HEK293 (cell line): ENCODE measurements at regions not wholly inside any gene's neighbourhood (a gene's known extent, or its start where the extent isn't known, plus 50 kb on each side); places are given as distances from the start of the nearest gene placed in this dataset.

Experiments used
- CTCF ChIA-PET: fragments of 350-600 bp; formaldehyde crosslinking; extraction: SDS; loops from one replicate; lab custom pipeline; 2021; ENCODE audit warnings: antibody characterized with exemption; lab: Yijun Ruan, JAX
- POLR2A ChIA-PET: fragments of 300-600 bp; formaldehyde crosslinking; extraction: SDS; loops from one replicate; lab custom pipeline; 2020; ENCODE audit warnings: antibody characterized with exemption, inconsistent platforms; lab: Yijun Ruan, JAX
- H3K27ac ChIP-seq: fragments of 200-500 bp; sonication (Bioruptor generic); 2 replicates; pipeline ENCODE4 v1.5.1; 2014; ENCODE audit warnings: low read depth, low read length, control low read depth, inconsistent platforms; ENCODE audit errors: extremely low read depth
- H3K36me3 ChIP-seq, 2 experiments: fragments of 200-500 bp in 1 of 2; sonication (Bioruptor generic) in 1 of 2; 1 replicate in 1 of 2; 2 replicates in 1 of 2; pipeline ENCODE4 v1.5.1; 2014 to 2017; ENCODE audit warnings: inconsistent platforms in 2 of 2, low read length in 2 of 2; ENCODE audit not compliant: control insufficient read depth in 2 of 2, insufficient read depth in 1 of 2
- H3K4me1 ChIP-seq: fragments of 200-500 bp; sonication (Bioruptor generic); 2 replicates; pipeline ENCODE4 v1.5.1; 2014; ENCODE audit warnings: mild to moderate bottlenecking, low read length, inconsistent platforms; ENCODE audit not compliant: control insufficient read depth, insufficient read depth
- H3K4me3 ChIP-seq: 2 replicates; pipeline ENCODE4 v1.5.1; 2011; ENCODE audit warnings: low read depth, mild to moderate bottlenecking, control low read depth, low read length, moderate library complexity
- H3K9me3 ChIP-seq: fragments of 200-500 bp; sonication (Bioruptor generic); 2 replicates; pipeline ENCODE4 v1.5.1; 2014; ENCODE audit warnings: low read depth, low read length, inconsistent platforms; ENCODE audit not compliant: control insufficient read depth, insufficient read depth
- BCL11B ChIP-seq: fragments of 450-650 bp; formaldehyde crosslinking; IDR thresholded peaks from 2 replicates; pipeline ENCODE4 v1.5.1; 2016; ENCODE audit warnings: low read depth, missing biosample characterization, missing genetic modification characterization
- KLF1 ChIP-seq: fragments of 450-650 bp; formaldehyde crosslinking; IDR thresholded peaks from 2 replicates; pipeline ENCODE4 v1.5.1; 2016; ENCODE audit warnings: missing biosample characterization, missing genetic modification characterization
- KLF8 ChIP-seq: fragments of 450-650 bp; formaldehyde crosslinking; IDR thresholded peaks from 2 replicates; pipeline ENCODE4 v1.5.1; 2016; ENCODE audit warnings: missing biosample characterization, missing genetic modification characterization
- SP2 ChIP-seq: fragments of 450-650 bp; formaldehyde crosslinking; IDR thresholded peaks from 2 replicates; pipeline ENCODE4 v1.5.1; 2016; ENCODE audit warnings: missing biosample characterization, missing genetic modification characterization
- ZNF19 ChIP-seq: fragments of 450-650 bp; formaldehyde crosslinking; IDR thresholded peaks from 2 replicates; pipeline ENCODE4; 2016; ENCODE audit warnings: missing biosample characterization, missing genetic modification characterization, low read depth
- ZNF416 ChIP-seq: fragments of 450-650 bp; formaldehyde crosslinking; IDR thresholded peaks from 2 replicates; pipeline ENCODE4 v1.5.1; 2016; ENCODE audit warnings: missing biosample characterization, missing genetic modification characterization
- ZNF48 ChIP-seq: fragments of 450-650 bp; formaldehyde crosslinking; IDR thresholded peaks from 2 replicates; pipeline ENCODE4 v1.5.1; 2016; ENCODE audit warnings: missing biosample characterization, missing genetic modification characterization
- ZNF544 ChIP-seq: fragments of 450-650 bp; formaldehyde crosslinking; IDR thresholded peaks from 2 replicates; pipeline ENCODE4 v1.5.0; 2017; ENCODE audit warnings: missing biosample characterization, missing genetic modification characterization
- ZNF76 ChIP-seq: fragments of 450-650 bp; formaldehyde crosslinking; IDR thresholded peaks from 2 replicates; pipeline ENCODE4; 2016; ENCODE audit warnings: low read depth, missing biosample characterization, missing genetic modification characterization, borderline replicate concordance
- TF ChIP-seq, protein P1 (sequence below): fragments of 450-650 bp; formaldehyde crosslinking; IDR thresholded peaks from 2 replicates; pipeline ENCODE4 v1.5.1; 2017; ENCODE audit warnings: missing biosample characterization, missing genetic modification characterization
- TF ChIP-seq, protein P2 (sequence below): fragments of 450-650 bp; formaldehyde crosslinking; conservative IDR thresholded peaks from 2 replicates; pipeline ENCODE4 v1.5.1; 2016; ENCODE audit warnings: low read depth, missing biosample characterization, missing genetic modification characterization
- TF ChIP-seq, protein P3 (sequence below): fragments of 450-650 bp; formaldehyde crosslinking; IDR thresholded peaks from 2 replicates; pipeline ENCODE4 v1.5.0; 2017; ENCODE audit warnings: missing biosample characterization, missing genetic modification characterization, borderline replicate concordance
- TF ChIP-seq, protein P4 (sequence below): fragments of 450-650 bp; formaldehyde crosslinking; IDR thresholded peaks from 2 replicates; pipeline ENCODE4 v1.5.1; 2016; ENCODE audit warnings: missing biosample characterization, missing genetic modification characterization, borderline replicate concordance

GRCh38 chr17:14552306-14552705 is 251.4 kb downstream of the HS3ST3B1 start (continued):
- TF ChIP-seq, protein P1, sequence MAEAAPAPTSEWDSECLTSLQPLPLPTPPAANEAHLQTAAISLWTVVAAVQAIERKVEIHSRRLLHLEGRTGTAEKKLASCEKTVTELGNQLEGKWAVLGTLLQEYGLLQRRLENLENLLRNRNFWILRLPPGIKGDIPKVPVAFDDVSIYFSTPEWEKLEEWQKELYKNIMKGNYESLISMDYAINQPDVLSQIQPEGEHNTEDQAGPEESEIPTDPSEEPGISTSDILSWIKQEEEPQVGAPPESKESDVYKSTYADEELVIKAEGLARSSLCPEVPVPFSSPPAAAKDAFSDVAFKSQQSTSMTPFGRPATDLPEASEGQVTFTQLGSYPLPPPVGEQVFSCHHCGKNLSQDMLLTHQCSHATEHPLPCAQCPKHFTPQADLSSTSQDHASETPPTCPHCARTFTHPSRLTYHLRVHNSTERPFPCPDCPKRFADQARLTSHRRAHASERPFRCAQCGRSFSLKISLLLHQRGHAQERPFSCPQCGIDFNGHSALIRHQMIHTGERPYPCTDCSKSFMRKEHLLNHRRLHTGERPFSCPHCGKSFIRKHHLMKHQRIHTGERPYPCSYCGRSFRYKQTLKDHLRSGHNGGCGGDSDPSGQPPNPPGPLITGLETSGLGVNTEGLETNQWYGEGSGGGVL (tag by site-specific recombination) = no peak

DNA sequence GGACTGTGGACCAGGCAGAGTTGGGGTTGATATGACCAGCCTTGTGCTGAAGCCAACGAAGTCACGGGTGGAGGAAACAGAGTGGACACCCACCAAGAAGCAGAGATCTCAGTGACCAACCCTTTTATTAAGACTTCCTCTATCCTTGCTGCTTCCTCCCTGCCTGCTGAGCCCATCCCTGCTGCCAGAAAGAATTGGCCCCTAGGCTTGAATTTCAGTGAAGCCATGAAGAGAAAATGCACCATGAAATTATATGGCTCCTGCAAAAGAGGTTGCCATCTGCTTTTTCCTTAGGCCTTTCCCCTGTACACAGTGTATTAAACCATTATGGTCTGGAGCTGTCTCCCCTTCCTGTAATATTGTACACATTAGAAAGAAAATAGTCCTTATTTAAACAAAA is 246.7 kb downstream of the HS3ST3B1 start:
- H3K27ac ChIP-seq = no peak overlapping the region
- H3K9me3 ChIP-seq = no peaks in the 10 kb centered on the region
- no peaks in the 10 kb centered on the region for H3K4me1 ChIP-seq
- TF ChIP-seq, protein P2, sequence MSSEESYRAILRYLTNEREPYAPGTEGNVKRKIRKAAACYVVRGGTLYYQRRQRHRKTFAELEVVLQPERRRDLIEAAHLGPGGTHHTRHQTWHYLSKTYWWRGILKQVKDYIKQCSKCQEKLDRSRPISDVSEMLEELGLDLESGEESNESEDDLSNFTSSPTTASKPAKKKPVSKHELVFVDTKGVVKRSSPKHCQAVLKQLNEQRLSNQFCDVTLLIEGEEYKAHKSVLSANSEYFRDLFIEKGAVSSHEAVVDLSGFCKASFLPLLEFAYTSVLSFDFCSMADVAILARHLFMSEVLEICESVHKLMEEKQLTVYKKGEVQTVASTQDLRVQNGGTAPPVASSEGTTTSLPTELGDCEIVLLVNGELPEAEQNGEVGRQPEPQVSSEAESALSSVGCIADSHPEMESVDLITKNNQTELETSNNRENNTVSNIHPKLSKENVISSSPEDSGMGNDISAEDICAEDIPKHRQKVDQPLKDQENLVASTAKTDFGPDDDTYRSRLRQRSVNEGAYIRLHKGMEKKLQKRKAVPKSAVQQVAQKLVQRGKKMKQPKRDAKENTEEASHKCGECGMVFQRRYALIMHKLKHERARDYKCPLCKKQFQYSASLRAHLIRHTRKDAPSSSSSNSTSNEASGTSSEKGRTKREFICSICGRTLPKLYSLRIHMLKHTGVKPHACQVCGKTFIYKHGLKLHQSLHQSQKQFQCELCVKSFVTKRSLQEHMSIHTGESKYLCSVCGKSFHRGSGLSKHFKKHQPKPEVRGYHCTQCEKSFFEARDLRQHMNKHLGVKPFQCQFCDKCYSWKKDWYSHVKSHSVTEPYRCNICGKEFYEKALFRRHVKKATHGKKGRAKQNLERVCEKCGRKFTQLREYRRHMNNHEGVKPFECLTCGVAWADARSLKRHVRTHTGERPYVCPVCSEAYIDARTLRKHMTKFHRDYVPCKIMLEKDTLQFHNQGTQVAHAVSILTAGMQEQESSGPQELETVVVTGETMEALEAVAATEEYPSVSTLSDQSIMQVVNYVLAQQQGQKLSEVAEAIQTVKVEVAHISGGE (tag by site-specific recombination) = no peak
- TF ChIP-seq ZNF416 (no peak), KLF8 (tag by site-specific recombination) (no peak), ZNF48 (tag by site-specific recombination) (no peak), ZNF76 (no peak), ZNF544 (tag by site-specific recombination) (no peak), BCL11B (tag by site-specific recombination) (no peak), ZNF19 (tag by site-specific recombination) (no peak), SP2 (no peak), KLF1 (tag by site-specific recombination) (no peak)
- TF ChIP-seq, protein P3, sequence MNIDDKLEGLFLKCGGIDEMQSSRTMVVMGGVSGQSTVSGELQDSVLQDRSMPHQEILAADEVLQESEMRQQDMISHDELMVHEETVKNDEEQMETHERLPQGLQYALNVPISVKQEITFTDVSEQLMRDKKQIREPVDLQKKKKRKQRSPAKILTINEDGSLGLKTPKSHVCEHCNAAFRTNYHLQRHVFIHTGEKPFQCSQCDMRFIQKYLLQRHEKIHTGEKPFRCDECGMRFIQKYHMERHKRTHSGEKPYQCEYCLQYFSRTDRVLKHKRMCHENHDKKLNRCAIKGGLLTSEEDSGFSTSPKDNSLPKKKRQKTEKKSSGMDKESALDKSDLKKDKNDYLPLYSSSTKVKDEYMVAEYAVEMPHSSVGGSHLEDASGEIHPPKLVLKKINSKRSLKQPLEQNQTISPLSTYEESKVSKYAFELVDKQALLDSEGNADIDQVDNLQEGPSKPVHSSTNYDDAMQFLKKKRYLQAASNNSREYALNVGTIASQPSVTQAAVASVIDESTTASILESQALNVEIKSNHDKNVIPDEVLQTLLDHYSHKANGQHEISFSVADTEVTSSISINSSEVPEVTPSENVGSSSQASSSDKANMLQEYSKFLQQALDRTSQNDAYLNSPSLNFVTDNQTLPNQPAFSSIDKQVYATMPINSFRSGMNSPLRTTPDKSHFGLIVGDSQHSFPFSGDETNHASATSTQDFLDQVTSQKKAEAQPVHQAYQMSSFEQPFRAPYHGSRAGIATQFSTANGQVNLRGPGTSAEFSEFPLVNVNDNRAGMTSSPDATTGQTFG (tag by site-specific recombination) = no peak
- TF ChIP-seq, protein P4, sequence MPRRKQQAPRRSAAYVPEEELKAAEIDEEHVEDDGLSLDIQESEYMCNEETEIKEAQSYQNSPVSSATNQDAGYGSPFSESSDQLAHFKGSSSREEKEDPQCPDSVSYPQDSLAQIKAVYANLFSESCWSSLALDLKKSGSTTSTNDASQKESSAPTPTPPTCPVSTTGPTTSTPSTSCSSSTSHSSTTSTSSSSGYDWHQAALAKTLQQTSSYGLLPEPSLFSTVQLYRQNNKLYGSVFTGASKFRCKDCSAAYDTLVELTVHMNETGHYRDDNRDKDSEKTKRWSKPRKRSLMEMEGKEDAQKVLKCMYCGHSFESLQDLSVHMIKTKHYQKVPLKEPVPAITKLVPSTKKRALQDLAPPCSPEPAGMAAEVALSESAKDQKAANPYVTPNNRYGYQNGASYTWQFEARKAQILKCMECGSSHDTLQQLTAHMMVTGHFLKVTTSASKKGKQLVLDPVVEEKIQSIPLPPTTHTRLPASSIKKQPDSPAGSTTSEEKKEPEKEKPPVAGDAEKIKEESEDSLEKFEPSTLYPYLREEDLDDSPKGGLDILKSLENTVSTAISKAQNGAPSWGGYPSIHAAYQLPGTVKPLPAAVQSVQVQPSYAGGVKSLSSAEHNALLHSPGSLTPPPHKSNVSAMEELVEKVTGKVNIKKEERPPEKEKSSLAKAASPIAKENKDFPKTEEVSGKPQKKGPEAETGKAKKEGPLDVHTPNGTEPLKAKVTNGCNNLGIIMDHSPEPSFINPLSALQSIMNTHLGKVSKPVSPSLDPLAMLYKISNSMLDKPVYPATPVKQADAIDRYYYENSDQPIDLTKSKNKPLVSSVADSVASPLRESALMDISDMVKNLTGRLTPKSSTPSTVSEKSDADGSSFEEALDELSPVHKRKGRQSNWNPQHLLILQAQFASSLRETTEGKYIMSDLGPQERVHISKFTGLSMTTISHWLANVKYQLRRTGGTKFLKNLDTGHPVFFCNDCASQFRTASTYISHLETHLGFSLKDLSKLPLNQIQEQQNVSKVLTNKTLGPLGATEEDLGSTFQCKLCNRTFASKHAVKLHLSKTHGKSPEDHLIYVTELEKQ (tag by site-specific recombination) = no peak
- H3K36me3 ChIP-seq = no peaks in the 10 kb centered on the region
- CTCF ChIA-PET = no interaction called here
- no peak overlapping the region for H3K4me3 ChIP-seq
- POLR2A ChIA-PET = no interaction called here
